ENCODE measurements at regions not wholly inside any gene's neighbourhood (a gene's known extent, or its start where the extent isn't known, plus 50 kb on each side); places are given as distances from the start of the nearest gene placed in this dataset.

GRCh38 chr7:155868955-155869783 lies 56.9 kb upstream of the SHH start:
- DNase-seq (ENCODE audit: low read depth in 2 of 2) = no peak

DNA sequence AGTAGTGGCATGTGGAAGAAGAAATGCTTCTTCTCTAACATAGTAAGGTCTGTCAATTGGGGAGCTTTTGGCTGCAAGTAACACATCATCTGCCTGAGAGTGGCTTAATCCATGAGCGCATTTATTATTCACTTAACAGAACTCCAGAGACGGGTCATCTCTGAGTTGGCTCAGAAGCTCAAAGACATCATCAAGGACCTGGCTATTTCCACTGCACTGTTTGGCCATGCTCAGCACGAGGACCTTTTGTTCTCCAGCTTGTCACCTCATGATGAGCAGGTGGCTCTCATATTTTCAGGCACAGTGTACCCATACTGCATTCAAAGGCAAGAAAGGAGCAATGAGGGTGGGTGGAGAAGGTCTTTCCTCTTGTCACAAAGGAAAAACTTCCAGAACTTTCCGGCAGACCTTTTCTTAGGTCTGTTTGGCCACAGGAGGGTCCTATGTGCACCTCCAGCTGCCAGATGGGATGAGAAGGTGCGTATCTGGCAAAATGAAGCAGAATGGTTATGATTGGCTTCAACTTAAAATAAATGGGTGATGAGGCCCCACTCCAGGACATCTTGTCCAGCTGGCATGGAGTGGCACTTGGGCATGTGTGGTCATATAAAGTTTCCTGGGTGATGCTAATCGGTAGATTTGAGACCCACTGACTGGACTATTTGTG lies 55.6 kb upstream of the SHH start:
- no peak for DNase-seq (ENCODE audit: low read depth in 2 of 2)

GRCh38 chr7:155867280-155867679 lies 55.0 kb upstream of the SHH start:
- DNase-seq (ENCODE audit: low read depth in 2 of 2) = no peak

DNA sequence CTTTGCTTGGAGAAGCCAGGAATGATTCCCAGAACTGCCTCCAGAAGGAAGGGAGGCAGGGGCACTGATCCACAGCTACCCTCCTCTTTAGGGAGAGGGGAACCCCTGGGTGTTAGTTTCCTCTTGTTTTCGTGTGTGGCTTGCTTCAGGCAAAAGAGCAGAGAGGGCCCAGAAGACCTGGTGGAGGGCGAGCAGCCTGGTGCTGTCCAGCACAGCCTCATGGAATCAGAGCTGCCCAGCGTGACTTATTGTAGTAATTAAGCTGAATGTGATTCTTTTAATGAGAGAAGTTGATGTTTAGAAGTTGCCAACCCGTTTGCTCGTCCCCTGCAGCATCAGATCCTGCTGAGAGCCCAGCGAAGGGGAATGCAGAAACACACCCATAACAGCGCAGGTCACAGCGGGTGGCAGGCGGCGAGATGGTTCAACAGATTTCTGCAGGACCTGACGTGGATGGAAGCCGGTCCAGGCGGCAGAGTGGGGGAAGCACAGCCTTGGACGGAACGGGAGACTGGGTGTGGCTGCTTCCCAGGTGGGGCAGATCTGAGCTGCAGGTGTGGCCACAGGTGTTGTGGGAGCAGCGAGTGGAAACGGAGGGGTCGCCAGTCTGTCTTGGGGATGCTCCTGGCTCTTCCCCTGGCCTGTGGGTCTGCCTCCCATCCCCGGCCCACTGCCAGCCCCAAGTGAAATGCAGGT lies 53.7 kb upstream of the SHH start:
- no peak for DNase-seq (ENCODE audit: low read depth in 2 of 2)

DNA sequence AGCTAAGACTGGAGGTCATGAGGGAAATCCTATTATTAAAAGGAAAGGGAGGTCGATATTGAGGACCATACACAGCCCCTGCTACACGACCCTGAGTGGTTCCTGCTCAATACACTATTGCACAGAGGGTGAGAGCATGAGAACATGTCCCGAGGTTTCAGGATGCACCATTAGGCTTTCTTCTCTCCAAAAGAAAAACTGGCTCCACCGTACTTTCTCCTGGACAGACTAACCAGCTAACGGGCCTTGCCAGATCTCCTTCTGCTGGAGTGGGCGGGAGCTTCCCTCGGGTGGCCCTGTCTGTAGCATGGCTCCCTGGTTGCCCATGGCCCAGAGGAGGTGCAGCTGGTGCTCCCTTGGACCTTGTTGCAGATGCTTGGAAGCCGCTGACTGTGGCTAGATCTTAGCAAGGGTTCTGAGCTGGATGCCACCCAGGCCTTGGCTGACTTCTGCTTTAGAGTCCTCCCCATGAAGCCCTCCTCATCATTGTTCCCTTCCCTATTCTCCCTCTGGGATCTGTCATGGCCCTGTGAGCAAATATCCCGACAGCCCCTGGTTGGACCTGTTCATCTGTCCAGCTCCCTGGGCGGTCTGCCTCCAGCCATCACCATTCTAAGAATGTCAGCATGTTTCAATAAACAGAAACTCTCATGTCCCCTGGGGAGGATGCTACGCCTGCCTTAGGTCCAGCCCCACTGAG lies 52.9 kb upstream of the SHH start:
- no peak for DNase-seq (ENCODE audit: low read depth in 2 of 2)

DNA sequence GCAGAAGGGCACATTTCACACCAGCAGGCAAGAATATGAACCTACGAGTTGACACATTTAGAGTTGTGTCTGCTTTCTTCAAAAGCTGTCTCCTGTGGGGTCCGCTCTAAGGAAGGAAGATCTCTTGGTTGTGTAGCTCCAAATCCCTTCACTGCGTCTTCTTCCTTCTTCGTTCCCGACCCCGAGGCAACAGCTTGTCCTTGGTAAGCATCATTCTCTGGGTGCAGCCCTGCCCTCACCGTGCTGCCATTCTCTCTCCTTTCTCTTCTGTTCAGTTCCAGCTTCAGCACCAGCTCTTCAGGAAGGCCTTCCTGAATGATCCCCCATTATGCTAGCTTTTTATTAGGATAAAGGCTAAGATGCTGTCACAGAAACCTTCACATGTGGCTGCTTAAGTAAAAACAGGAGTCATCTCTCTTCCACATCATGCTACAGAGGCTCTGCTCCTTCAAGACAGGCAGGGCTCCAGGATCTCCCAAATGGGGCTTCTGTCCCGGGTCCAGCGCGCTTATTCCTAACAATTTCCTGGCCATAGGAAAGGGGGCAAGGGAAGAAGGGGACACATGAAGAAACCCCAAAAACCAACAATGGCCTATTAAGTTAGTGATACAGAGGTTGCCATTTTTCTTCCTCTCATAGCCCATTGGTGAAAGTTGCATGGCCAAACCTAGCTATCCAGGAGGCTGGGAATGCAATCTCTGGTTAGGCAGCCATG lies 52.2 kb upstream of the SHH start:
- no peak for DNase-seq (ENCODE audit: low read depth in 2 of 2)

- DNase-seq (ENCODE audit: low read depth in 2 of 2) = no peak
Measured at GRCh38 chr7:155863721-155864151, 51.5 kb upstream of the SHH start.

DNA sequence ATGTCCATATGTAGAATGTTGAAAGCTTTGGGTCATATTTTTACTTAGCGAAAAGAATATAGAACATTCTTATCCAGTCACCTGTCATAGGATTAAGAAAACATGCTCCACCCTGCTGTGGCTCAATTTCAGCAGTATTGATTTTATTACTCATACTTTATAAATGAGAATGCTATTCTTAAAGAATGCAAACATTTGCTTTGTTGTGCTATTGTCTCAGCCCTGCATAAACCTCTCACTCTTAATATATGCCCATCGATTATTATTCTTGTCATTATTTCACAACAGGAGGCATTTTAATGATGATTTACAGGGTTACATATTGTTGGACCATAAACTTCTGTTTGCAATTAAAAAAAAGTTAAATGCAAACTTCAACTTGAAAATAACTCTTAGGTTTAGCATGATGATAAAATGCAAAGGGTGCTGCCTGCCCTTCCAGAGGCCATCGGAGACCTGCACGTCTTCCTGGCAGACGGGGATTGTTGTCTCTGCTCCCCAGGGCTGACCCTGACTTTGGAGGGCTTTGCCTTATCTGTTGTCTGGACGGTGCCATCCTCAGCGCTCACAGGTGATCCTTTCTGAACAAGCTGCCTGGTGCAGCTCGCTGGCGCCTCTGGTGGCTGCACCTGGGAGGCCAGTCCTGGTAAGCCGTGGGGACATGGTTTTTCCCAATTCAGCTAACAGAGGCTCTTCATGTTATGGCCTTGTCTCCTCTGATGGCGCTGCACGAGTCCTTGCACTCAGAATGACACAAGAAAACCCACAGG lies 50.0 kb upstream of the SHH start:
- no peak for DNase-seq (ENCODE audit: low read depth in 2 of 2)

All from stimulated activated CD4-positive, alpha-beta T cell treated with anti-CD3 and anti-CD28 coated beads, Interleukin-4, amount 100 ng/mL, for 48 hours (primary cell).